Kidney (tissue), 13 donors: ENCODE measurements at regions not wholly inside any gene's neighbourhood (a gene's known extent, or its start where the extent isn't known, plus 50 kb on each side); places are given as distances from the start of the nearest gene placed in this dataset.

ENCODE experiments used
- DNase-seq, 5 donors: peaks; one replicate each; pipeline ENCODE4 v3.0.0-alpha.2; 2013 to 2020
- FAIRE-seq: peaks from 2 replicates; lab custom pipeline; 2012; peaks lifted over from hg19 to GRCh38; lab: Jason Lieb, UNC
- H3K27ac ChIP-seq, 2 donors: one replicate each; pipeline ENCODE4 v1.7.0; 2013; ENCODE audit warnings: low read depth in 2 of 2, low read length in 2 of 2, inconsistent platforms in 1 of 2
- H3K27me3 ChIP-seq: one replicate; pipeline ENCODE4 v1.7.1; 2013; ENCODE audit warnings: low read length, inconsistent platforms; ENCODE audit not compliant: control insufficient read depth, insufficient read depth
- H3K36me3 ChIP-seq, 3 donors: one replicate each; pipeline versions ENCODE4 v1.7.0 to v1.7.1; 2013; ENCODE audit warnings: low read length in 3 of 3, control low read depth in 1 of 3, inconsistent platforms in 1 of 3; ENCODE audit not compliant: insufficient read depth in 3 of 3, control insufficient read depth in 2 of 3
- H3K4me1 ChIP-seq, 3 donors: one replicate each; pipeline versions ENCODE4 v1.7.0 to v1.7.1; 2013; ENCODE audit warnings: low read length in 3 of 3, inconsistent platforms in 1 of 3, low read depth in 1 of 3; ENCODE audit not compliant: control insufficient read depth in 2 of 3, insufficient read depth in 2 of 3
- H3K4me3 ChIP-seq, 3 donors: one replicate each; pipeline versions ENCODE4 v1.7.0 to v1.8.1; 2013; ENCODE audit warnings: low read length in 3 of 3, control low read depth in 1 of 3, inconsistent platforms in 1 of 3
- H3K9ac ChIP-seq, 3 donors: one replicate each; pipeline versions ENCODE4 v1.7.0 to v1.7.1; 2013; ENCODE audit warnings: low read length in 3 of 3, control low read depth in 1 of 3, inconsistent platforms in 1 of 3
- H3K9me3 ChIP-seq, 3 donors: one replicate each; pipeline versions ENCODE4 v1.7.0 to v1.7.1; 2013; ENCODE audit warnings: low read length in 3 of 3, control low read depth in 1 of 3, inconsistent platforms in 1 of 3; ENCODE audit not compliant: control insufficient read depth in 2 of 3, insufficient read depth in 1 of 3
- intact Hi-C: fragments of 100-400 bp; cut with DNase I; formaldehyde crosslinking; loops from one replicate; pipeline ENCODE4 v1.11.1; 2022
- TF ChIP-seq, protein P1 (sequence below): IDR thresholded peaks from 3 replicates; pipeline ENCODE4 v1.5.1; 2012; ENCODE audit warnings: mild to moderate bottlenecking, moderate library complexity, borderline replicate concordance; ENCODE audit not compliant: insufficient read depth; ENCODE audit errors: extremely low read depth
- donor health status: control.
- donor health status: control.
- donor health status: control.
- donor health status: control.
- donor health status: control.
- donor health status: DM: yes; HTN: yes; CAD: no.
- donor health status: Normal renal cell carcinoma (clear cell type).

DNA sequence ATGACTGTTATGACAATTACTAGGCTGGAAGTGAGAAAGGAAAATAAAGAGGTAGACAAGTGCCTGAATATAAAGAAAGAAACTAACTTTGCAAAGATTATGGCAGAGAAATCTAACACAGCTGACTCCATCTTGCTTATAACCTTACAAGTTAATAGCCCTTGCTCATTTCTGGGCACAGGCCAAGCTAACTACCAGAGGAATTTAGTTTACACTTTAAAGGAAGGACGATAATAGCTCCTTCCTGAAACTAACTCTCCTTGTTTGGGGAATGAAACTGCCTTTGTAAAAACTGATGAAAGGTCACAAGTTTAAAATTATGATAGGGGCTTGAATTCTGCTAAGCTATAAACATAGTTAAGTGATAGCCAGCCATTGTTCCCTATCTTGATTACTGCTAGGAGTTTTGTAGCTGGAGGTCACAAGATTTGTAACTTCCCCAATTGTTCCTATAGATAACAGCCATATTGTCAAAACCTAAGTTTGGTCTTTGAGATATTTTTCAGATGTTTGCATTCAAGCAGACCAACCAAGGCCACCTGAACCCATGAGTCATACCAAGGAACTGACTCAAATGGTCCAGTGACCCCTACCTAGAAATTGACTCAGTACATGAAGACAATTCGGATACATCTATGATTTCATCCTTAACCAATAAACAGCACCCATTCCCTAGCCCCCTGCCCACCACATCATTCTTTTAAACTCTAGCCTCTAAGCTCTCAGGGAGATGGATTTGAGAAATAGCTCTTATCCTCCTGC, 209.2 kb upstream of the LRATD1 start:
- Histone ChIP-seq H3K27ac (no peak overlapping the region), H3K9me3 (no peaks in the 10 kb centered on the region), H3K9ac (no peak overlapping the region), H3K4me1 (no peaks in the 10 kb centered on the region), H3K36me3 (no peaks in the 10 kb centered on the region), H3K27me3 (no peaks in the 10 kb centered on the region), H3K4me3 (no peak overlapping the region)
- TF ChIP-seq, protein P1, sequence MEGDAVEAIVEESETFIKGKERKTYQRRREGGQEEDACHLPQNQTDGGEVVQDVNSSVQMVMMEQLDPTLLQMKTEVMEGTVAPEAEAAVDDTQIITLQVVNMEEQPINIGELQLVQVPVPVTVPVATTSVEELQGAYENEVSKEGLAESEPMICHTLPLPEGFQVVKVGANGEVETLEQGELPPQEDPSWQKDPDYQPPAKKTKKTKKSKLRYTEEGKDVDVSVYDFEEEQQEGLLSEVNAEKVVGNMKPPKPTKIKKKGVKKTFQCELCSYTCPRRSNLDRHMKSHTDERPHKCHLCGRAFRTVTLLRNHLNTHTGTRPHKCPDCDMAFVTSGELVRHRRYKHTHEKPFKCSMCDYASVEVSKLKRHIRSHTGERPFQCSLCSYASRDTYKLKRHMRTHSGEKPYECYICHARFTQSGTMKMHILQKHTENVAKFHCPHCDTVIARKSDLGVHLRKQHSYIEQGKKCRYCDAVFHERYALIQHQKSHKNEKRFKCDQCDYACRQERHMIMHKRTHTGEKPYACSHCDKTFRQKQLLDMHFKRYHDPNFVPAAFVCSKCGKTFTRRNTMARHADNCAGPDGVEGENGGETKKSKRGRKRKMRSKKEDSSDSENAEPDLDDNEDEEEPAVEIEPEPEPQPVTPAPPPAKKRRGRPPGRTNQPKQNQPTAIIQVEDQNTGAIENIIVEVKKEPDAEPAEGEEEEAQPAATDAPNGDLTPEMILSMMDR, result no peak
- DNase-seq (no peak), FAIRE-seq (no peak)
- intact Hi-C loops, result no loop called here

DNA sequence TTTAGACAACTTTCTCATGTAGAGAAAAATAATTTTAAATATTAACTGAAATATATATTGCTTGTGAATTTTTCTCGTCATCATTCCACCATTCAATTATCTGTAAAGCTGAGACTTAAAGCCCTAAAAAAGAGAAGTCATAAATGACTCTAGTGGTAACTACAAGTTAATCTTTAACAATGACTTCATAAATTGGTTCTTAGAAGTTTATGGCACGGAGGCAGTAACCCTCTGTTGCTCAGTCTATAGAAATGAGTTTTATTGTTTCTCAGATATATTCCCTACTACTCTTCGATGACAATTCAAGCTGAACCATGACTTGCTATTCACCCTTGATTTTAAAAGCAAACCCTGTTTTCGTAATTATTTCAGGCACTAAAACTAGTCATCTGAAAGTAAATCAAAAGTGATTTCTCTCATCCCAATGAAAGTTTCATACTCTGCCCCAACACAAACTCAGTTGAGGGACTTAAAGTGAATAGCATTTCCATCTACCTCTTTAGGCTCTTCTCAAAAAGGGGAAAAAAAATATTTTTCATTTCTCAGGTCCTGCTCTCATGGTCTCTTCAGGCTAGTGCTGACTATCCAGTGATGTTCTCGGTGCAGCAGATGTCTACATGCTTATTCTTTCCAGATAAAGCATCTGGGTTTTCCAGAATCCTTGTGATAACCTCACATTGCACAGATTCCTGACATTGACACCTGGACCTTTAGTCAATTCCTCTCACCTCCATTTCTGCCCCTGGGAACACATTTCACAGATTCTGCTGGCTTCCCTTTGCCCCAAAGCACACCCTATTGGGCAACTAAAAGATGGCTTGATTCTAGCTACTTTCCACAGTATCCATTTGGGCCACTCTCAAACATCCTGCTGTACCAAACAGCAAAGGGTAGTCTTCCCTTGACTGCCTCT, 207.8 kb upstream of the LRATD1 start:
- Histone ChIP-seq H3K4me1 (no peaks in the 10 kb centered on the region), H3K9me3 (no peaks in the 10 kb centered on the region), H3K9ac (no peak overlapping the region), H3K4me3 (no peak overlapping the region), H3K27me3 (no peaks in the 10 kb centered on the region), H3K36me3 (no peaks in the 10 kb centered on the region), H3K27ac (no peak overlapping the region)
- intact Hi-C loops, result no loop called here
- DNase-seq, result peak in 2 of 5 donors; percentile 15 to 16
- TF ChIP-seq, protein P1, result no peak
- no peak for FAIRE-seq

DNA sequence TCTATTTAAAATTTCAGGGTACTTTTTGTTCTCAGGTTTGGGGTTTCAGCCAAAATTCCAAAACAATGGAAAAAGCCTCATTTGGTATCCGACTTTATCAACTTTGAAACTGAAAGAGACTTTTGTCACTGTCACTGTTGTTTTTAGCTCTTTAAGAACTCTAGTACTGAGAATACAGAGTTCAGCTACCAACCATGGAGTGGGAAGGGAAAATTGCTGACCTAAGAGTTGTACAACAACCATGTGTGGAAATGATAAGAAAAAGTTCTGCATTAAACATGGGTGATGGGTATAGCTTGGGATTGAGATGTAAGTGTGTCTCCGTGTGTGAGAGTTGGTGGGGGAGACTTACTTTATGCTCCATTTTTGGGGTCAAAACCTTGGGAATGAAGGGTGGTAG, 206.6 kb upstream of the LRATD1 start:
- H3K27me3 ChIP-seq, result no peaks in the 10 kb centered on the region
- intact Hi-C loops, result no loop called here
- H3K27ac ChIP-seq, result no peak overlapping the region
- TF ChIP-seq, protein P1, result no peak
- no peaks in the 10 kb centered on the region for H3K36me3 ChIP-seq
- H3K4me1 ChIP-seq, result no peaks in the 10 kb centered on the region
- no peaks in the 10 kb centered on the region for H3K9me3 ChIP-seq
- no peak overlapping the region for H3K9ac ChIP-seq
- FAIRE-seq (no peak), DNase-seq (no peak)
- H3K4me3 ChIP-seq, result no peak overlapping the region
